ENCODE measurements at regions not wholly inside any gene's neighbourhood (a gene's known extent, or its start where the extent isn't known, plus 50 kb on each side); places are given as distances from the start of the nearest gene placed in this dataset.

DNA sequence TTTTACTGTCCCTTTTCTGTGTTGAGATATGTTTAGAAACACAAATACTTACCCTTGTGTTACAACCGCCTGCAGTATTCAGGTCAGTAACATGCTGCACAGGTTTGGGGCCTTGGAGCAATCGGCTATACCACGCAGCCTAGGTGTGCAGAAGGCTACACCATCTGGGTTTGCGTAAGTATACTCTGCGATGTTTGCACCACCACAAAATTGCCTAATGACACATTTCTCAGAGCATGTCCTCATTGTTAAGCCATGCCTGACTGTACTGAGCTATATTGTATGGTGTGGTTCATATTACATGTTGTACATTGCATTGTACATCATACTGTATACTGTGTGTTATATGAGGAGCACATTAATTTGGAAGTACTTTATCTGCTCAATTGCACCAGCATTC, 247.4 kb downstream of the RHOU start:
- no peak overlapping the region for H3K27ac Mint-ChIP-seq
- H3K4me3 Mint-ChIP-seq: no peak overlapping the region
- DNase-seq: no peak
- ATAC-seq (replicated peaks in 1 of 2): no peak
- no peaks in the 10 kb centered on the region for H3K27me3 Mint-ChIP-seq (ENCODE audit: low read depth)
- no peaks in the 10 kb centered on the region for H3K9me3 Mint-ChIP-seq
- no peaks in the 10 kb centered on the region for H3K36me3 Mint-ChIP-seq (ENCODE audit: insufficient read depth in 2 of 2)
- no peaks in the 10 kb centered on the region for H3K4me1 Mint-ChIP-seq (ENCODE audit: low read depth)

DNA sequence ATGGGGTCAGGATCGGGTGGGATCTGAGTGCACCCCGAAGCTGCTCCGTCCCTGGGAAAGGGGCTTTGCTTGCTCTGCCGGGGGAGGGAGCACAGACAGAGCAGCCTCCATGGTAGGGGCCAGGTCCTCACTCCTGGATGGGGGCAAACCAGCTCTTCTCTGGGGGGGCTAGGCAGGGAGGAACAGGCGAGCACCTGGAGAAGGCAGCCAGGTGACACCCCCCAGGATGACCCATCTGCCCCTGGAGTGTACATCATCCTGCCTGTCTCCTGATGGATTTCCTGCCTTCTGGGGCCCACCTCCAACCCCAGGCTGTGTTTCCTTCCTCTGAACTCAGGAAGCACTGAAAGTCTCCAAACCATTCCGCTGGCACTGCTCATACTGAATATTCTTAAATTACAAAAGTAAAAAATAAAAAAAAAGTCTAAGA, 248.0 kb downstream of the RHOU start:
- Mint-ChIP-seq H3K27me3 (ENCODE audit: low read depth) (no peaks in the 10 kb centered on the region), H3K27ac (no peak overlapping the region), H3K9me3 (no peaks in the 10 kb centered on the region), H3K36me3 (ENCODE audit: insufficient read depth in 2 of 2) (no peaks in the 10 kb centered on the region), H3K4me1 (ENCODE audit: low read depth) (no peaks in the 10 kb centered on the region), H3K4me3 (no peak overlapping the region)
- ATAC-seq (replicated peaks in 1 of 2): no peak
- no peak for DNase-seq

DNA sequence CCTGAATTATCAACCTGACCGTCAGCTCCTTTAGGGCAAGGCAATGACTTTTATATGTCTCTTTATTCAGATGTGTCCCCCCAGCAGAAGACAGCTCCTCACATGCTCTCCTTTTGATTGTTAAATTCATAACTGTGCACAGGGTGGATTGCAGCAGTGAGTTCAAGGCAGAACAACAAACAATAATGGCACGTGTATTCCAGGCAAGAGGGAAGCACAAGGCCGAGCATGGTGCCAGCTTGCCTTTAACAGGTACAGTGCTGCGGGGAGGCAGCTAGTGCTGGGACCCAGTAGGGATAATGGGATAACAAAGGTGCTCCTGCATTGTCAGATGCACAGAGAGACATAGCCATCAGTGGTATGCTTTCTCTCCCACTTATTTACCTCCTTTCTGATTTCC, 248.4 kb downstream of the RHOU start:
- ATAC-seq (replicated peaks in 1 of 2) (no peak), DNase-seq (no peak)
- Mint-ChIP-seq H3K27ac (no peak overlapping the region), H3K4me1 (ENCODE audit: low read depth) (no peaks in the 10 kb centered on the region), H3K9me3 (no peaks in the 10 kb centered on the region), H3K27me3 (ENCODE audit: low read depth) (no peaks in the 10 kb centered on the region), H3K36me3 (ENCODE audit: insufficient read depth in 2 of 2) (no peaks in the 10 kb centered on the region), H3K4me3 (no peak overlapping the region)

DNA sequence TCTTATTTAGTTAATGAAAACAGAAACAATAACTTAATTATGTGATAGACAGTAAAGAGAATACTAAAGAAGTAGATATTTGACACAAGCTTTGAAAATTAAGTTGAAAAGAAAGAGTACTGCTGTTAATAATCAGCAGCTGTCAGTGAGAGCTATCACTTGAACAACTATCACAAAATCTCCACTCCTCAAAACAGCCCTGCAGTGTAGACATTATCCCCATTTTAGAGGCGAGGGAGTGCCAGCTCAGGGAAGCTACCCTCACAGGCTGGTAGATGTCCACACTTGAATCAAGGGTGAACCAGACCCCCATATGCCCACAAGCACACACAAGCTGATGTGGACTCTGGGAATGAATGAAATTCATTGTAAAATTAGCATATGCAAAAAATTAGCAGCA, 248.8 kb downstream of the RHOU start:
- H3K4me1 Mint-ChIP-seq (ENCODE audit: low read depth): no peaks in the 10 kb centered on the region
- H3K4me3 Mint-ChIP-seq: no peak overlapping the region
- no peaks in the 10 kb centered on the region for H3K27me3 Mint-ChIP-seq (ENCODE audit: low read depth)
- no peaks in the 10 kb centered on the region for H3K36me3 Mint-ChIP-seq (ENCODE audit: insufficient read depth in 2 of 2)
- ATAC-seq (replicated peaks in 1 of 2) (no peak), DNase-seq (no peak)
- no peak overlapping the region for H3K27ac Mint-ChIP-seq
- no peaks in the 10 kb centered on the region for H3K9me3 Mint-ChIP-seq

DNA sequence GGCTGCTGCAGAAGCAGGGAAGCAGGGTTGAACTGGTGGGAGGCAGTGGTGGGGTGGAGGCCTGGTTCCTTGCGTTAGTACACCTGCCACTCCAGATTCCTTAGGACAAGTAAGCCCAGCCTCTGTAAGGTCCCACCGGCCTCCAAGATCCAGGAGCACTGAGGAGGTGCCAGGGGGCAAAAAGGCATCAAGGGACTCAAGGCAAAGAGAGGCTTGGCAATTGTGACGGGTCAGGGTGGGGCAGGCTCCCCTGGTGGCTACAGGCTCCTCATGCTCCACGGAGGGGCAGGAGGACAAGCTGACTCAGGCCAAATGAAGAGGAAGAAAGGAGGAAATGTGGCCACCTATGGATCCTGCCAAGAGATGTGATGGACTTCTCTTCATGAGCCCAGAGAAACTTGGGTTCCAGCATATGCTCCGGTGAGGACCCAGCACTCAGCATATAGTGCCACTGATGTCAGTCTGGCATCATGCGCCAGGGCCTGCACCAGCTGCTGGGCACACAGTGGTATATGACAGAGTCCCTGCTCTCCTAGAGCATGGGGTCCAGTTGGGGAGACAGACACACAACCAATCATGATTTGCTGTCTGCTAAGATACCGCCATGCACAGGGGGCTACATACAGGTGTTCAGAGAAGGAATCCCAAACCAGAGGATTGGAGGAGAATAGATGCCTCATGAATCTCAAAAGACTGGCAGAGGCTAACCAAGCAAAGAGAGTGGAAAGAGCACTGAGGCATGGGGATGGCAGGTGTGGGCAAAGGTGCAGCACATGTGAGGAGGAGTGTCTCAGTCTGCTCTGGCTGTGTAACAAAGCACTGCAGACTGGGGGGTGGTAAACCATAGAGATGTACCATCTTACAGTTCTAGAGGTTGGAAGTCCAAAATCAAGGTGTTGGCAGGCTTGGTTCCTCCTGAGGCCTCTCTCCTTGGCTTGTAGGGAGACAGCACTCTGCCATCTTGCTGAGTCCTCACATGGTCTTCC, 249.7 kb downstream of the RHOU start:
- Mint-ChIP-seq H3K9me3 (no peaks in the 10 kb centered on the region), H3K4me3 (no peak overlapping the region), H3K27me3 (ENCODE audit: low read depth) (no peaks in the 10 kb centered on the region), H3K27ac (no peak overlapping the region), H3K4me1 (ENCODE audit: low read depth) (no peaks in the 10 kb centered on the region), H3K36me3 (ENCODE audit: insufficient read depth in 2 of 2) (no peaks in the 10 kb centered on the region)
- DNase-seq (no peak), ATAC-seq (replicated peaks in 1 of 2) (no peak)

DNA sequence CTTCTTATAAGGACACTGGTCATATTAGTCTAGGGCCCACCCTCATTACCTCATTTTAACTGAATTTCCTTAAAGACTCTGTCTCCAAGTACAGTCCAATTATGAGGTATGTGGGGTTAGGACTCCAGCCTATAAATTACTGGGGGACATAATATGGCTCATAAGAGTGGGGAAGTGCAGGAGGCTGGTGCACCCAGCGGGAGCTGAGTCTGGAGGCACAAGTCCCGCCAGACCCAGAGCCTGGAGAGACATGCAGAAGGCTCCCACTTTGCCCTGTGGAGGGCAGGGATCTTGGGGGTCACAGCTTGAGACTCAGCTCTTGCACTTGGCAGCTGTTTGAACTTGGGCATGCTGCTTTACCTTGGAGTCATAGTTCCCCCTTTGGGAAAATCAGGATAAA, 250.4 kb downstream of the RHOU start:
- no peaks in the 10 kb centered on the region for H3K9me3 Mint-ChIP-seq
- H3K36me3 Mint-ChIP-seq (ENCODE audit: insufficient read depth in 2 of 2): no peaks in the 10 kb centered on the region
- DNase-seq (no peak), ATAC-seq (replicated peaks in 1 of 2) (no peak)
- no peaks in the 10 kb centered on the region for H3K4me1 Mint-ChIP-seq (ENCODE audit: low read depth)
- H3K4me3 Mint-ChIP-seq: no peak overlapping the region
- H3K27me3 Mint-ChIP-seq (ENCODE audit: low read depth): no peaks in the 10 kb centered on the region
- H3K27ac Mint-ChIP-seq: no peak overlapping the region

DNA sequence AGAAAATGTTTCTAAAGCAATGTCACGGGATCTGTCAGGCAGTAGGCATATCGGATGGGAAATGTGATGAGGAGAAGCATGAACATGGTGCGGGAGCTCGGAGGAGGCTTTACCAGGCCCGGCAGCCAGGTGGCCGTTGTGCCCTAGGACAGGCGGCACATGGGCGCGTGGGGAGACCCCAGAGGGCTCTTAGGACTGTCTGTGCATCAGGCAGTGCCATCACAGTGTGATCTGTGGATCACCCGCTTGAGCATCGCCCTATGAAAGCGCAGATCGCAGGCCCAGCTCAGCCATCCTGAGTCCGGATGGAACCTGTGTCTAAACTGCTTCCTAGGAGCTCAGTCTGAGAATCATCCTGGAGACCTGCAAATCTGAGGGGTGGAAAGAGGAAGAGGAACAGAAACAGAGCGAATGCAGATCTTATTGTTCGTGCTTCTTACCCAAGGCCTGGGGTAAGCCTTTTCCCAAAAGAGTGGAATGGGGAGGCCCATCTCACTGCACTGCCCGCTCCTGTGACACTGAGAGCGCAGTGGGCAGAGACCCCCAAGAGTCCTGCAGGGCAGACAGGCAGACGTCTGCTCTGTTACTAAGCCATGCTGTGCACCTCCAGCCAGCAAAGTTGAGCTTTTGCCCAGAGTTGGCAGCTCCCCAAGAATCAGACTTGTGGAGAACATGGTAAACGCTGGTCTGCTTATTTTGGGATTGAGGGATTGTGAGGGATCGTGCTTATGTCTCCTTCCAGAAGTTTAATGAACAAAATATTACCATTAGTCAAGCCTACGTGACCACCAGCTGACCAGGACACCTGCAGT, 251.0 kb downstream of the RHOU start:
- ATAC-seq (replicated peaks in 1 of 2) (no peak), DNase-seq (no peak)
- Mint-ChIP-seq H3K36me3 (ENCODE audit: insufficient read depth in 2 of 2) (no peaks in the 10 kb centered on the region), H3K4me3 (no peak overlapping the region), H3K9me3 (no peaks in the 10 kb centered on the region), H3K27me3 (ENCODE audit: low read depth) (no peaks in the 10 kb centered on the region), H3K27ac (no peak overlapping the region), H3K4me1 (ENCODE audit: low read depth) (no peaks in the 10 kb centered on the region)

DNA sequence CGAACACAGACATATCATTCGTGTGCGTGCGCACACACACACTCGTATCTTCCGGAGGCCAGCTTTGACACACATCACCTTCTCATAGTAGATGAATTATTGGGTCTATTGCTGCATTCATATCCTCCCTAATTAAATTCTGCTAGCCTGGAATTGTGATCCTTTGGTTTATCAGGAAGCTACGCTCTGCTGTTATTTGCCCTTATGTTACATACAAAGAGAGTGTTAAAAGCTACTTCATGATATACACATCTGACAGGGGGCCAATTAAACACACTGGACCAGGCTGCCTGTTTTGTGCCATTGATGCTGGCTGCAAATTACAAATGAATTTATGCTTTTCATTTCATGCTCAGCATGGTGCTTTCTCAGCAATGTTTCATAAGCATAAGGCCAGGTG, 252.0 kb downstream of the RHOU start:
- ATAC-seq (replicated peaks in 1 of 2) (no peak), DNase-seq (no peak)
- Mint-ChIP-seq H3K36me3 (ENCODE audit: insufficient read depth in 2 of 2) (no peaks in the 10 kb centered on the region), H3K27me3 (ENCODE audit: low read depth) (no peaks in the 10 kb centered on the region), H3K27ac (no peak overlapping the region), H3K4me1 (ENCODE audit: low read depth) (no peaks in the 10 kb centered on the region), H3K9me3 (no peaks in the 10 kb centered on the region), H3K4me3 (no peak overlapping the region)

DNA sequence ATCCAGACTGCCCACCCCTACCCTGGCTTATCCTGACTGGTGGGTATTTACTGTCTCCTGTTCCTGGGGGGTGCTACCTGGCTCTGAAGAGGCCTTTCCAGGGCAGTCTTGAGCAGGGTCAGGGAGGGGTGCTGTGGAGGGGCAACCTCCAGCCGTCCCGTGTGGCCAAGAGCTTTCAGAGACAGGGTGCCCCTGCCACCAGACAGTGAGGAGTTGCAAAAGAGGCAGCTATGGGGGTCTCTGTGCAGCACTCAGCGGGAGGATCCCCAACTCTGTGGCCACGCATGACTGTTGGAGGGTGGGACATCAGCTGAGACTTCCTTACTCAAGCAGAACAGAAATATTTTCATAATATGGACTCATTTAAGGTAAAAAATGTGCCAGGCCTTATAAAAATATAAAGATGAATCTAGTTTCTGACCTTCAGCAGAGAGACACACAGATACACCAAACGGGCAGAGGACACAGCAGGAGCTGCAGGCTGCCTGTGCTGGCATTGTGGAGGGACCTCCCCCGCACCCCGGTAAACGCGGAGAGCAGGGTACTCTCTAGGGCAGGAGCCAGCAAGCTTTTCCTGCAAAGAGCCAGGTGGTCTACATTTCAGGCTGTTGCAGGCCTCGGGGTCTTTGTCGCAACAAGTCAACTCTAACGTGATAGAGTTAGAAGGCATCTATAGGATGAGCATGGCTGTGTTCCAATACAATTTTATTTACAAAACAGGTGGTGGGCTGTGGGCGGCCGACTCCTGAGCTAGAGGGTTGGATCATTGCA, 252.6 kb downstream of the RHOU start:
- Mint-ChIP-seq H3K36me3 (ENCODE audit: insufficient read depth in 2 of 2) (no peaks in the 10 kb centered on the region), H3K27ac (no peak overlapping the region), H3K27me3 (ENCODE audit: low read depth) (no peaks in the 10 kb centered on the region), H3K9me3 (no peaks in the 10 kb centered on the region), H3K4me3 (no peak overlapping the region), H3K4me1 (ENCODE audit: low read depth) (no peaks in the 10 kb centered on the region)
- DNase-seq (no peak), ATAC-seq (replicated peaks in 1 of 2) (no peak)

DNA sequence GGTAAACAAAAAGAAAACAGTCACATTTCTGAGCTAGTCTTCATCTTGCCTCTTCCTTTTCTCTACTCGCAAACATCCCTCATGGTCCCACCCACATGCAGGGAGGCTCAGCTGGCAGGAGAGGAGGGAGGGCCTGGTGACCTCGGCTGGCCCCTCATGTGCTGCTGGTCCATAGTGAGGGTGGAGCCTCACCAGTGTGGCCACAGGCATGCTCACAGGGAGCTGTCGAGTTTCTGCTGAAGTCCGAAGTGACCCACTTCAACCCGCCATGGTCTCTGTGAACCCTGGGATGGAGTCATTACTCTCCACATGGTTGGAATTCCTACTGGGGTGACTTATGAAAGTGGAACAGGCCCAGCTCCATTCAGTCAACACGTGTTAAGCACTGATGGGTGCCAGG, 253.4 kb downstream of the RHOU start:
- H3K4me3 Mint-ChIP-seq: no peak overlapping the region
- no peak for DNase-seq
- H3K27ac Mint-ChIP-seq: no peak overlapping the region
- H3K4me1 Mint-ChIP-seq (ENCODE audit: low read depth): no peaks in the 10 kb centered on the region
- ATAC-seq (replicated peaks in 1 of 2): no peak
- no peaks in the 10 kb centered on the region for H3K36me3 Mint-ChIP-seq (ENCODE audit: insufficient read depth in 2 of 2)
- no peaks in the 10 kb centered on the region for H3K9me3 Mint-ChIP-seq
- no peaks in the 10 kb centered on the region for H3K27me3 Mint-ChIP-seq (ENCODE audit: low read depth)

DNA sequence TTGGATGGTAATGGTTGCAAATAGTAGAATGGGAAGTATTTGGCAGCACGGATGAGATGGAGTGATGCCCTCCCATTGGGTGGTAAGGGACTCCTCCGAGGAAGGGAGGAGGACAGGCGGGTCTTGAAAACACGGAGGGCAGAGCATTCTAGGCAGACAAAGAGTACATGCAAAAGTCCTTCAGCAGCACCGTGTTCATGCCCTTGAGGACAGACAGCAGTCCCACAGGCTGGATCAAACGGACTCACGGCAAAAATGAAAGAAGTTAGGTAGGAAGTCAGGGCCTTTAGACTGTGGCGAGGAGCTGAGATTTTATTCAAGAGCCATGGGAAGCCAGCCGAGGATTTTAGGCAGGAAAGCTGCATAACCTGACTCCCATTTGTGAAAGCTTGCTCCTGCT, 253.9 kb downstream of the RHOU start:
- H3K9me3 Mint-ChIP-seq: no peaks in the 10 kb centered on the region
- no peak overlapping the region for H3K4me3 Mint-ChIP-seq
- H3K36me3 Mint-ChIP-seq (ENCODE audit: insufficient read depth in 2 of 2): no peaks in the 10 kb centered on the region
- no peak overlapping the region for H3K27ac Mint-ChIP-seq
- no peak for DNase-seq
- H3K4me1 Mint-ChIP-seq (ENCODE audit: low read depth): no peaks in the 10 kb centered on the region
- H3K27me3 Mint-ChIP-seq (ENCODE audit: low read depth): no peaks in the 10 kb centered on the region
- no peak for ATAC-seq (replicated peaks in 1 of 2)

DNA sequence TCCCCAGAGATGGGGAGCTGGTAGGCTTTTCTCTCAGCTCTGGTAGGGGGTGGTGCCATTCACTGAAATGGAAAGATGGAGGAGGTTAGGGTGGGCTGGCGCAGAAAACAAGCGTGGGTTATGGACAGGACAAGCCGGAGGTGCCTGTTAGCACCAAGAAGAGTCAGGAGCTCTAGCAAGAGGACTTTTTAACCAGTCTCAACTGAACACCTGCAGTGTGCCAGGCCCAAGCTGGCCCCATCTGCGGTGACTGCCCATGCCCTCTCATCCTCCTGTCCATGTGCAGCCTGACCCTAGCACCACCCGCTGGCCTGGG, 254.4 kb downstream of the RHOU start:
- no peaks in the 10 kb centered on the region for H3K36me3 Mint-ChIP-seq (ENCODE audit: insufficient read depth in 2 of 2)

More for the DNA sequence above, 254.4 kb downstream of the RHOU start:
- DNase-seq: no peak
- H3K27ac Mint-ChIP-seq: no peak overlapping the region
- H3K9me3 Mint-ChIP-seq: no peaks in the 10 kb centered on the region
- no peak overlapping the region for H3K4me3 Mint-ChIP-seq
- H3K4me1 Mint-ChIP-seq (ENCODE audit: low read depth): no peaks in the 10 kb centered on the region
- no peak for ATAC-seq (replicated peaks in 1 of 2)
- no peaks in the 10 kb centered on the region for H3K27me3 Mint-ChIP-seq (ENCODE audit: low read depth)
